ENCODE measurements at regions not wholly inside any gene's neighbourhood (a gene's known extent, or its start where the extent isn't known, plus 50 kb on each side); places are given as distances from the start of the nearest gene placed in this dataset.
"Not testable (repeated sequence)": the region's sequence is repeated elsewhere in the genome, so short reads cannot be mapped to it uniquely, and the experiment has no call there.

GRCh38 chr4:123671636-123672404 lies 275.2 kb downstream of the SPRY1 start:
- no peak for DNase-seq (ENCODE audit: low read depth in 2 of 2)

GRCh38 chr4:123672987-123673386 lies 276.4 kb downstream of the SPRY1 start:
- no peak for DNase-seq (ENCODE audit: low read depth in 2 of 2)

- no peak for DNase-seq (ENCODE audit: low read depth in 2 of 2)
Measured at GRCh38 chr4:123673971-123674370, 277.4 kb downstream of the SPRY1 start.

- DNase-seq (ENCODE audit: low read depth in 2 of 2), result no peak
Measured at GRCh38 chr4:123674762-123675465, 278.3 kb downstream of the SPRY1 start.

- no peak for DNase-seq (ENCODE audit: low read depth in 2 of 2)
Measured at GRCh38 chr4:123675567-123675966, 279.0 kb downstream of the SPRY1 start.

- no peak for DNase-seq (ENCODE audit: low read depth in 2 of 2)
Measured at GRCh38 chr4:123676071-123676889, 279.7 kb downstream of the SPRY1 start.

GRCh38 chr4:123676890-123677229 lies 280.3 kb downstream of the SPRY1 start:
- no peak for DNase-seq (ENCODE audit: low read depth in 2 of 2)

GRCh38 chr4:123682931-123683330 lies 286.3 kb downstream of the SPRY1 start:
- DNase-seq (ENCODE audit: low read depth in 2 of 2), result no peak

- DNase-seq (ENCODE audit: low read depth in 2 of 2), result not testable (repeated sequence)
Measured at GRCh38 chr4:123684937-123685336, 288.3 kb downstream of the SPRY1 start.

- not testable (repeated sequence) for DNase-seq (ENCODE audit: low read depth in 2 of 2)
Measured at GRCh38 chr4:123695531-123695930, 298.9 kb downstream of the SPRY1 start.

- no peak for DNase-seq (ENCODE audit: low read depth in 2 of 2)
Measured at GRCh38 chr4:123696687-123697086, 300.1 kb downstream of the SPRY1 start.

GRCh38 chr4:123698556-123698955 lies 302.0 kb downstream of the SPRY1 start:
- no peak for DNase-seq (ENCODE audit: low read depth in 2 of 2)

- DNase-seq (ENCODE audit: low read depth in 2 of 2), result peak; percentile 50 to 57
Measured at GRCh38 chr4:123699880-123700771, 303.5 kb downstream of the SPRY1 start.

GRCh38 chr4:123701131-123701575 lies 304.6 kb downstream of the SPRY1 start:
- DNase-seq (ENCODE audit: low read depth in 2 of 2), result no peak

- no peak for DNase-seq (ENCODE audit: low read depth in 2 of 2)
Measured at GRCh38 chr4:123705419-123705818, 308.8 kb downstream of the SPRY1 start.

- no peak for DNase-seq (ENCODE audit: low read depth in 2 of 2)
Measured at GRCh38 chr4:123706973-123707372, 310.4 kb downstream of the SPRY1 start.

- no peak for DNase-seq (ENCODE audit: low read depth in 2 of 2)
Measured at GRCh38 chr4:123708902-123709301, 312.3 kb downstream of the SPRY1 start.

GRCh38 chr4:123709336-123709735 lies 312.7 kb downstream of the SPRY1 start:
- peak; percentile 20 to 36 for DNase-seq (ENCODE audit: low read depth in 2 of 2)

- DNase-seq (ENCODE audit: low read depth in 2 of 2), result no peak
Measured at GRCh38 chr4:123731035-123731434, 334.4 kb downstream of the SPRY1 start.

GRCh38 chr4:123737156-123737555 lies 340.6 kb downstream of the SPRY1 start:
- DNase-seq (ENCODE audit: low read depth in 2 of 2), result no peak

- no peak for DNase-seq (ENCODE audit: low read depth in 2 of 2)
Measured at GRCh38 chr4:123739806-123740205, 343.2 kb downstream of the SPRY1 start.
